Coronary artery (tissue), 2 donors: ENCODE measurements at regions not wholly inside any gene's neighbourhood (a gene's known extent, or its start where the extent isn't known, plus 50 kb on each side); places are given as distances from the start of the nearest gene placed in this dataset.

ENCODE experiments used
- DNase-seq: peaks from one replicate; pipeline ENCODE4 v3.0.0-alpha.2; 2017; ENCODE audit warnings: low spot score
- H3K27ac ChIP-seq, 2 donors: fragments of 200-600 bp; sonication (generic); one replicate each; pipeline ENCODE4 v1.5.1; 2016 to 2019
- H3K4me3 ChIP-seq: fragments of 200-600 bp; sonication (generic); 2 replicates; pipeline ENCODE4 v1.5.1; 2016; ENCODE audit warnings: mild to moderate bottlenecking, moderate library complexity
- CTCF ChIP-seq: fragments of 200-600 bp; sonication (generic); IDR thresholded peaks from one replicate; pipeline ENCODE4 v1.5.1; 2019; ENCODE audit warnings: antibody characterized with exemption

GRCh38 chr13:79780240-79780639, 299.3 kb downstream of the NDFIP2 start:
- H3K27ac ChIP-seq = no peak overlapping the region
- no peak for DNase-seq
- TF ChIP-seq CTCF = no peak
- peak overlapping the region; percentile 30 for H3K4me3 ChIP-seq

- peak overlapping the region; percentile 30 for H3K4me3 ChIP-seq
- H3K27ac ChIP-seq = no peak overlapping the region
- DNase-seq = no peak
- no peak for TF ChIP-seq CTCF
These were observed 298.8 kb downstream of the NDFIP2 start for GRCh38 chr13:79779761-79780160.

- DNase-seq = no peak
- TF ChIP-seq CTCF = no peak
- Histone ChIP-seq H3K27ac (no peak overlapping the region), H3K4me3 (no peak overlapping the region)
These were observed 297.9 kb downstream of the NDFIP2 start for GRCh38 chr13:79778741-79779460.

GRCh38 chr13:79777504-79777903, 296.5 kb downstream of the NDFIP2 start:
- no peak for TF ChIP-seq CTCF
- Histone ChIP-seq H3K27ac (no peak overlapping the region), H3K4me3 (no peak overlapping the region)
- DNase-seq = no peak

- DNase-seq = no peak
- no peak overlapping the region for H3K27ac ChIP-seq
- H3K4me3 ChIP-seq = no peak overlapping the region
- no peak for TF ChIP-seq CTCF
These were observed 295.8 kb downstream of the NDFIP2 start for GRCh38 chr13:79776531-79777295.

GRCh38 chr13:79775830-79776229, 294.9 kb downstream of the NDFIP2 start:
- TF ChIP-seq CTCF = peak; percentile 27
- no peak for DNase-seq
- Histone ChIP-seq H3K4me3 (no peak overlapping the region), H3K27ac (no peak overlapping the region)

GRCh38 chr13:79772811-79773210, 291.9 kb downstream of the NDFIP2 start:
- Histone ChIP-seq H3K27ac (no peak overlapping the region), H3K4me3 (no peak overlapping the region)
- no peak for TF ChIP-seq CTCF
- DNase-seq = no peak
